Ovary (tissue), 7 donors: ENCODE measurements at regions not wholly inside any gene's neighbourhood (a gene's known extent, or its start where the extent isn't known, plus 50 kb on each side); places are given as distances from the start of the nearest gene placed in this dataset.

ENCODE experiments used
- DNase-seq, 5 donors: peaks; one replicate each; pipeline ENCODE4 v3.0.0-alpha.2; 2019 to 2020
- H3K27ac ChIP-seq, 2 donors: fragments of 200-600 bp; one replicate each; pipeline versions ENCODE4 v1.5.1 to v1.8.0; 2019 to 2022
- H3K27me3 ChIP-seq: fragments of 200-600 bp; one replicate; pipeline ENCODE4 v1.8.0; 2022
- H3K36me3 ChIP-seq: fragments of 200-600 bp; sonication (generic); one replicate; pipeline ENCODE4 v1.5.1; 2019
- H3K4me1 ChIP-seq: one replicate; pipeline ENCODE4 v1.8.1; 2013; ENCODE audit warnings: mild to moderate bottlenecking, moderate library complexity; ENCODE audit not compliant: insufficient read depth
- H3K4me3 ChIP-seq: fragments of 200-600 bp; sonication (generic); one replicate; pipeline ENCODE4 v1.5.1; 2017
- H3K9me3 ChIP-seq, 2 donors: fragments of 200-600 bp in 1 of 2; sonication (generic) in 1 of 2; one replicate each; pipeline versions ENCODE4 v1.5.1 to v1.8.1; 2013 to 2019; ENCODE audit warnings: mild to moderate bottlenecking in 1 of 2, moderate library complexity in 1 of 2
- CTCF ChIP-seq, 3 donors: fragments of 450-650 bp in 2 of 3; fragments of 200-600 bp in 1 of 3; IDR thresholded peaks; one replicate each; pipeline versions ENCODE4 v1.5.1 to v1.8.0; 2016 to 2022; ENCODE audit warnings: antibody characterized with exemption in 3 of 3, mild to moderate bottlenecking in 1 of 3
- EP300 ChIP-seq: sonication (generic); formaldehyde crosslinking; IDR thresholded peaks from one replicate; pipeline ENCODE4 v1.6.1; 2017; ENCODE audit warnings: antibody characterized with exemption
- POLR2A ChIP-seq: fragments of 450-650 bp; IDR thresholded peaks from one replicate; pipeline ENCODE4 v1.6.1; 2017; ENCODE audit warnings: antibody characterized with exemption, mild to moderate bottlenecking, moderate library complexity
- WGBS, 3 donors: extraction: QIAGEN DNeasy Blood & Tissue Kit in 1 of 3; methylation state at CpG; one replicate each; pipeline versions ENCODE4 v1.1.5 to v1.1.7; 2013 to 2017; 5-methylcytosine and 5-hydroxymethylcytosine counted together
- intact Hi-C, 4 donors: fragments of 100-400 bp; cut with DNase I; formaldehyde crosslinking; loops; one replicate each; pipeline versions ENCODE4 v1.11.0 to v1.15.1; 2022 to 2023
- donor health status: DM: no; HTN: no; CAD: no; lungs with moderate emphysema.
- donor health status: DM: no; HTN: no; CAD: no.
- donor health status: Bipolar disorder and iron deficiency.
- donor health status: DM: no; HTN: no; CAD: no.
- donor health status: DM: yes; HTN: yes; CAD: no.

- Histone ChIP-seq H3K4me3 (no peak overlapping the region), H3K27ac (no peak overlapping the region), H3K4me1 (no peaks in the 10 kb centered on the region), H3K27me3 (no peaks in the 10 kb centered on the region), H3K36me3 (no peaks in the 10 kb centered on the region), H3K9me3 (peaks cover 0 to 5% of the 10 kb centered on the region in 2 donors)
- TF ChIP-seq CTCF (IDR thresholded peaks at IDR 0.05), result no peak
- no peak for TF ChIP-seq POLR2A
- TF ChIP-seq EP300, result no peak
- WGBS, 3 donors, result 69 to 81% (median 75%) methylated on average over 1 of the region's 1 CpG
- DNase-seq, result no peak
- intact Hi-C loops, result no loop called here
Observed at GRCh38 chrX:126886997-126887396, 67.5 kb downstream of the PRR32 start.

- intact Hi-C loops, result no loop called here
- no peak for DNase-seq
- Histone ChIP-seq H3K27me3 (no peaks in the 10 kb centered on the region), H3K36me3 (no peaks in the 10 kb centered on the region), H3K27ac (no peak overlapping the region), H3K4me3 (no peak overlapping the region), H3K9me3 (no peaks in the 10 kb centered on the region), H3K4me1 (no peaks in the 10 kb centered on the region)
- TF ChIP-seq CTCF (IDR thresholded peaks at IDR 0.05) (no peak), EP300 (no peak), POLR2A (no peak)
- WGBS, 3 donors, result 74 to 76% (median 76%) methylated on average over 3 of the region's 3 CpGs
Observed at GRCh38 chrX:126900937-126901336, 81.4 kb downstream of the PRR32 start.

GRCh38 chrX:126929071-126929470 is 109.5 kb downstream of the PRR32 start:
- Histone ChIP-seq H3K4me3 (no peak overlapping the region), H3K9me3 (no peaks in the 10 kb centered on the region), H3K27ac (no peak overlapping the region), H3K36me3 (no peaks in the 10 kb centered on the region), H3K27me3 (no peaks in the 10 kb centered on the region), H3K4me1 (no peaks in the 10 kb centered on the region)
- DNase-seq, result no peak
- 88 to 95% (median 89%) methylated on average over 1 of the region's 1 CpG for WGBS, 3 donors
- intact Hi-C loops, result no loop called here
- TF ChIP-seq EP300 (no peak), CTCF (IDR thresholded peaks at IDR 0.05) (no peak), POLR2A (no peak)

DNA sequence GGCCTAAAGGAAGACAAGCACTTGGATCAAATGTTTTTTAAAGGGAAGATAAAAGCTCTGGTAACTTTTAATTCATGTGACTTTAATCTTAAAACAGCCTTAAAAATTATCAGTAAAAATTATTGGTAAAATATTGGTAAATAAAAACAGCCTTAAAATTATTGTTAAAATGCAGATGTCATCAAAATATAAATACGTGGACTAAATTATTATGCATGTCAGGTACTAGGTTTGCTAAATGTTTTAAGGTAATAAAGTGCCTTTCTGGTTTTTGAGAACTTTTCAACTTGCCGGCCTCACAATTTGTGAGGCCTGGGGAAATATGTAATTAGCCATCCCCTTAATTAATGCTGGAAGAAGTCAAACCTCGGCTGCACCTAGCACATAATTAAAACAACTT is 147.7 kb downstream of the PRR32 start:
- Histone ChIP-seq H3K4me3 (no peak overlapping the region), H3K27ac (no peak overlapping the region), H3K27me3 (no peaks in the 10 kb centered on the region), H3K36me3 (no peaks in the 10 kb centered on the region), H3K9me3 (no peaks in the 10 kb centered on the region), H3K4me1 (no peaks in the 10 kb centered on the region)
- TF ChIP-seq EP300 (no peak), CTCF (IDR thresholded peaks at IDR 0.05) (no peak), POLR2A (no peak)
- intact Hi-C loops, result no loop called here
- no peak for DNase-seq
- 74 to 79% (median 77%) methylated on average over 3 of the region's 3 CpGs for WGBS, 3 donors

DNA sequence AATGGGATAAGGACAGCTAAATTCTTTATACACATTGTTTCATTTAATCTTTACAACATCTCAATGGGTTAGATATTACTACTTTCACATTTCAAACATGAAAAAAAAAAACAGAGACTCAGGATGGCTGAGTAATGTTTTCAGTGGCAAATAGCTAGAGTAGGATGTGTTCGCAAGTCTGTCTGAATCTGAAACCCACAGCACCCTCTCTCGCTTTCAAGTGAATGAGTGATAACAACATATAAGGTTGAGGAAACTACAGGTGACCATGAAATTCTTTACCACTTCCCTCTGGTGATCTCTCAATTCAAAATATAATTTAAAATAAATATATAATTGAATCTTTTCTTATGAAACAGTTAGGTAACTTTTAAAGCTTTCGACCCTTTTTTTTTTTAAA is 162.6 kb downstream of the PRR32 start:
- H3K4me1 ChIP-seq, result no peaks in the 10 kb centered on the region
- no peaks in the 10 kb centered on the region for H3K36me3 ChIP-seq
- intact Hi-C loops, result no loop called here
- H3K4me3 ChIP-seq, result no peak overlapping the region
- no peak overlapping the region for H3K27ac ChIP-seq
- WGBS, 3 donors, result 84 to 88% (median 87%) methylated on average over 3 of the region's 3 CpGs
- H3K27me3 ChIP-seq, result no peaks in the 10 kb centered on the region
- DNase-seq, result no peak
- TF ChIP-seq EP300 (no peak), POLR2A (no peak), CTCF (IDR thresholded peaks at IDR 0.05) (no peak)
- no peaks in the 10 kb centered on the region for H3K9me3 ChIP-seq
